T-helper 2 cell treated with Interferon-gamma antibody and Interleukin-4, amounts not matched to agents 5 μg/mL and 100 μg/mL, for 36 hours (primary cell): ENCODE measurements at regions not wholly inside any gene's neighbourhood (a gene's known extent, or its start where the extent isn't known, plus 50 kb on each side); places are given as distances from the start of the nearest gene placed in this dataset.

Source experiments
- DNase-seq: peaks from one replicate; pipeline ENCODE4 v3.0.0; 2021; ENCODE audit warnings: low spot score
- H3K27ac Mint-ChIP-seq: one replicate; pipeline ENCODE4 v1.8.0; 2021; ENCODE audit warnings: mild to moderate bottlenecking, mixed read lengths
- H3K27me3 Mint-ChIP-seq: one replicate; pipeline ENCODE4 v1.8.0; 2021; ENCODE audit warnings: low read depth, mixed read lengths
- H3K36me3 Mint-ChIP-seq: one replicate; pipeline ENCODE4 v1.8.0; 2021; ENCODE audit warnings: low read depth, mixed read lengths
- H3K4me1 Mint-ChIP-seq: one replicate; pipeline ENCODE4 v1.8.0; 2021; ENCODE audit warnings: low read depth, mixed read lengths
- H3K4me3 Mint-ChIP-seq: one replicate; pipeline ENCODE4 v1.8.0; 2022; ENCODE audit warnings: mild to moderate bottlenecking, moderate library complexity, mixed read lengths
- H3K9me3 Mint-ChIP-seq: one replicate; pipeline ENCODE4 v1.8.0; 2021; ENCODE audit warnings: mixed read lengths

DNA sequence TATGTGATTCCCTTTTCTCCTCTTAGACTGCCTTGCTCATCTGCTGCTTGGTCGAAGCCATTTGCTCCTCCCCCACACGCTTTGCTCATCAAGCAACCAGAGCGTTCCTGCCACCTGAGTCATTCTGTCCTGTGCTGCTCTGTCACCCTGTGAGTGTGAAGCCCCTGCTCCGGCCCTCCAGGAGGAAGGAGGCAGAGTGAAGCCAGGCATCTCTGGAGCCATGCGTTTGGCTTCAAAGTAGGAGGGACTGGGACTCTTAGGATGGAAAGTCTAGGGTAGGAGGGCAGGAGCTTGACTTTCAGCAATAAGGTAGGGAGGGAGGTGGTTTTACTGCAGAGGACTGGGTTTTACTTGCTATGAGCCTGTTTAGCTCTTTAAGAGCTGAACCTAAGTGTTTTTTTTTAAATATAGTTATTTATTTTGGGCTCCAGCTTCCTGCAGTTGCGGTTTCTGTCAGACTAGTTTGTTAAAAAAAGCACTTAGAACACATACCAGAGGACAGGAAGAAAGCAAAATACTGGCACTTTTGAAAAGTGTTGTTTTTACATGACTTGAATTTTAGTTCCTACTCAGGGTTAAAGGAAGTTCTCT is 63.6 kb downstream of the SPINK2 start:
- Mint-ChIP-seq H3K4me3 (peak overlapping the region; percentile 87), H3K9me3 (no peaks in the 10 kb centered on the region), H3K27me3 (peaks cover 2% of the 10 kb centered on the region), H3K36me3 (no peaks in the 10 kb centered on the region), H3K4me1 (peaks cover 43% of the 10 kb centered on the region), H3K27ac (peak overlapping the region; percentile 99)
- peak; percentile 83 for DNase-seq

DNA sequence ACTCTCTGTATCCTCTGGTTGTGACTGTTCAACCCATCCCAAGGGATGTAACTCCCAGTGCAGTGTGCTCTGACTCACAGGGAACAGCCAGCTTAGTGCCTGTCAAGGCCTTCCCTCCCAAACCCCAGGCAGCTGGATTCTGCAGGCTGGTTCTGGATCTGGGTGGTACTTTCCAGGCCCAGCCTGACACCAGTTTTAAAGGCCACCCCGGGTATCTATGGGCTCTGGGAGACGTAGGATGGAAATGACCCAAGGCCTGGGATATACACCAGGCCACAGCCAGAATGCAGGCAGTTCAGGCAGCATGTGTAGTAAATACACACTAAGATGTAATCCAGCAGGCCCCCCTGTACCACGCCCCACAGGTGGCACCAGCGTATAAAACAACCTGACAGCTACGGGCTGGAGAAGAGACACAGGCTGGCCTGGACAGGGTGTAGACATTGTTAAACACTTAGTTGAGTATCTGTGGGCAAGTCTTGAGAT is 64.2 kb downstream of the SPINK2 start:
- DNase-seq = peak; percentile 6
- Mint-ChIP-seq H3K36me3 (no peaks in the 10 kb centered on the region), H3K9me3 (no peaks in the 10 kb centered on the region), H3K27ac (peak overlapping the region; percentile 99), H3K4me3 (peak overlapping the region; percentile 87), H3K4me1 (peaks cover 43% of the 10 kb centered on the region), H3K27me3 (peaks cover 1% of the 10 kb centered on the region)

DNA sequence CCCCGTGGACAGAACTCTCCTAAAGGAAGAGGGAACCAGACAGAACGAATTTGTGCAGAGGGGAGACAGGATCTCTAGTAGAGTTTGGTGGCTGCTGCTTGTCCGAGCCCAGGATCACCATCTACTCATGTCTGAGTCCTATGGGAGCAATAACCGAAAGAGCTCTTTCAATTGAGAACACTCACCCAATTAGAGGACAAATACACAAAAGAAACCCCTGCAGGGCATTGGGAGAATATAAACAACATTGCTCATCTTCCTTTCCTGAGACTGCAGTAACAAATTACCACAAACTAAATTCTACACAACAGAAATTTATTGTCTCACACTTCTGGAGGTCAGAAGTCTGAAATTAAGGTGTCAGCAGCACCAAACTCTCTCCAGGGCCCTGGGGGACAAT is 65.6 kb downstream of the SPINK2 start:
- H3K27ac Mint-ChIP-seq = peak overlapping the region; percentile 4
- peaks cover 41% of the 10 kb centered on the region for H3K4me1 Mint-ChIP-seq

DNA sequence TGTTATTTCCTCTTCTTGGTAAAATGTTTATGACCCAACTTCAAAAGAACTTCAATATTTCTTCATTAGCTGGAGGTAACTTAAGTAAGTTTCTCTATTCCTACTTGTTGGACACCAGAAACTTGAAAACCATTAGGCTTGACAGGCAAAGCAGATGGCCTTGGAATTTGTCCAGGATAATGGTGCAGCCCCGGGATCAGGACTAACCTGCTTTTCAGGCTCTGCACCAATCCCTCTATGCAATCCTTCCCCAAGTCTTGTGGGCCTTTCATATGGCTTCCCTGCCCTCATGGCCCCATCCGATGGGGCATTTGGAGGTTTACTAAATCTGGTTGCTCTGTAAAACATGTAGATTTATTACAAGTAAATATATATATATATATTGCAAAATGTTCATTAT is 68.5 kb downstream of the SPINK2 start:
- peaks cover 3% of the 10 kb centered on the region for H3K27me3 Mint-ChIP-seq
- peaks cover 7% of the 10 kb centered on the region for H3K36me3 Mint-ChIP-seq
- H3K4me3 Mint-ChIP-seq = no peak overlapping the region
- DNase-seq = no peak
- peaks cover 14% of the 10 kb centered on the region for H3K9me3 Mint-ChIP-seq
- no peak overlapping the region for H3K27ac Mint-ChIP-seq
- H3K4me1 Mint-ChIP-seq = peaks cover 25% of the 10 kb centered on the region

More for the DNA sequence above, 65.6 kb downstream of the SPINK2 start:
- DNase-seq = no peak
- H3K36me3 Mint-ChIP-seq = peaks cover 4% of the 10 kb centered on the region
- peaks cover 3% of the 10 kb centered on the region for H3K27me3 Mint-ChIP-seq
- H3K4me3 Mint-ChIP-seq = no peak overlapping the region
- H3K9me3 Mint-ChIP-seq = peaks cover 7% of the 10 kb centered on the region

DNA sequence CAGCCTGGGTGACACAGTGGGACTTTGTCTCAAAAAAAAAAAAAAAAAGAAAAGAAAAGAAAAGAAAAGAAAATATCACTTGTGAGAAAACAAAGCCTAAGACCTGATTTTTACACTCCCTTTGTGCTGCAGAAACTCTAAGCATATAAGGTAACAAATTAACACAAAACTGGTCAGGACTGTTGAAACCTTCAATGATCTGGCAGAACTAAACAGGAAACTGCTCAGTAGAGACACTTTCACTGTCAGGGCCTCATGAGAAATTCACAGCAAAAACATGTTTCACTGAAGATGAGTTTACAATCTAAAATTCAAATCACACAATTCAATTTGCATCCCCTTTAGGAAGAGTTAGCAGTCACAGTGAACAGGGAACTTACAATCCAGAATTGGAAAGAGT is 69.1 kb upstream of the HOPX start:
- Mint-ChIP-seq H3K9me3 (peaks cover 14% of the 10 kb centered on the region), H3K27ac (no peak overlapping the region)

DNA sequence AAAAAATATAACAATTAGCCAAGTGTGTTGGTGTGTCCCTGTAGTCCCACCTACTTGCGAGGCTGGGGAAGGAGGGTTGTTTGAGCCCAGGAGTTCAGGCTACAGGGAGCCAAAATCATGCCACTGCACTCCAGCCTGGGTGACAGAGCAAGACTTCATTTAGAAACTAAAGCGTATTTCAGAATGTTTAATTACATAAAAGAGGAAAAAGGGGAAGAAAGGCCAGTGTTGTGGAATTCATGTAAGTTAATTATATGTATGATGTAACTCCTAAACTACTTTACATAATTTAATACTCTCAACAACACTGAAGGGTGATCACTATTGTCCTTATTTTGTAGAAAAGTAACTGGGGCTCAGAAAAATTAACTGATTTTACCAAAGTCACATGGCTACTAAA is 67.2 kb upstream of the HOPX start:
- peaks cover 5% of the 10 kb centered on the region for H3K4me1 Mint-ChIP-seq
- H3K9me3 Mint-ChIP-seq = peaks cover 14% of the 10 kb centered on the region
- no peak overlapping the region for H3K27ac Mint-ChIP-seq
- peaks cover 3% of the 10 kb centered on the region for H3K27me3 Mint-ChIP-seq
- H3K4me3 Mint-ChIP-seq = no peak overlapping the region
- peaks cover 7% of the 10 kb centered on the region for H3K36me3 Mint-ChIP-seq
- no peak for DNase-seq

More for the DNA sequence above, 69.1 kb upstream of the HOPX start:
- no peak overlapping the region for H3K4me3 Mint-ChIP-seq
- no peak for DNase-seq
- H3K36me3 Mint-ChIP-seq = peaks cover 7% of the 10 kb centered on the region
- peaks cover 1% of the 10 kb centered on the region for H3K4me1 Mint-ChIP-seq
- H3K27me3 Mint-ChIP-seq = peaks cover 3% of the 10 kb centered on the region

DNA sequence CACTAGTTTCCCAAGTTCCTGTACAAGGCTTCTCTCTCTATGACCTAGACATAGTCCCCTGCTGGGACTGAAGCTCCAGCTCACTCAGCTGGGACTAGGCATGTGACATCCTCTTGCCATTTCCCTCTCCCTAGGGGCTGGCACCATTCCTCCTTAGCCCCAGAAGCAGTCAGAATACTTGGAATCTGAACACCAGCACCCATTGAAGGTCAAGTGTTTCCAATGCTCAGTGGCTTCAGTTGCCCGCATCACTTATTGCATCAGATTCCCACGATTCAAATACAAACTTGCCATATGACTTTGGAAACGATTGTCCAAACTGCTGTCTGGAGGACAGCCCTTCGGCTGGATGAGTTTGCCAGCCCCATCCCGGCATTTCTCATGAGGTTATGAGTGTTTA is 65.5 kb upstream of the HOPX start:
- Mint-ChIP-seq H3K9me3 (peaks cover 13% of the 10 kb centered on the region), H3K4me3 (no peak overlapping the region), H3K4me1 (peaks cover 5% of the 10 kb centered on the region), H3K27me3 (peaks cover 2% of the 10 kb centered on the region), H3K27ac (no peak overlapping the region), H3K36me3 (peaks cover 6% of the 10 kb centered on the region)
- no peak for DNase-seq

DNA sequence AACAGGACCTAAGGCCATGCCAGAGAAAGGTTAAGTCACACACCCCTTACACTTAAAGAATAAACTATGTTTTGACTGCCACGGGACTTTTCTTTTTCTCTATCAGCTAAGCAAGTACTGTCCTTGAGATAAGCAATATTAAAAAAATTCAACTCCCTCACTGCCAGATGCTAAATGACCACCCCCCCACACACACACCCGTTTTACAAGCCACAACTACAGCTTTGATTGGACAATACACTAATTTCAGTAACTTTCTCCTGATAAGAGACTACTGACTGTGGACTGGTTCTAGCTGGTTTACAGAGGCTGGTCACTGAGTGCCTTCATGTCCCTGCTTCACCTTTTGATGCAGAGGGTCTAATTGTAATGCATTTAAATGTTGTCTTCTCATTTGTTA is 63.9 kb upstream of the HOPX start:
- no peak overlapping the region for H3K4me3 Mint-ChIP-seq
- no peaks in the 10 kb centered on the region for H3K27me3 Mint-ChIP-seq
- H3K9me3 Mint-ChIP-seq = no peaks in the 10 kb centered on the region
- no peak for DNase-seq
- H3K36me3 Mint-ChIP-seq = no peaks in the 10 kb centered on the region
- no peak overlapping the region for H3K27ac Mint-ChIP-seq
- H3K4me1 Mint-ChIP-seq = peaks cover 4% of the 10 kb centered on the region

DNA sequence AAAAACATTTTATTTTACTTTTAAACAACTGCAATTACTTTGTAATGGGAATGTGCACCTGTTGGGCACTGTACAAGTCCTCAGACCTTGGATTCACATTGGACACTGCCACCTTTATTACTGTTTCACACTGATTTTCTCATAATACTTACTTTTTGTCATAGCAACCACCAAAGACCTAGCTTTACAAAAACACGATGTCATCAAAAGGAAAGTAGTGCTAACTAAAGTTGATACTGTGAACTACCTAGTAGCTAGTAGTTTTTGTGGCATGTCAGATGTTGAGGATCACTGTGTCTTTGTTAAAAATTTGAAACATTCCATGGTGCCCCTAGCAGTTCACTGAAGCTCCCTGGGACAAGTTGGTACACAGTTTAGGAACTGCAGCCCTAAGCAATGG is 62.9 kb upstream of the HOPX start:
- Mint-ChIP-seq H3K4me1 (peaks cover 4% of the 10 kb centered on the region), H3K27ac (no peak overlapping the region), H3K9me3 (no peaks in the 10 kb centered on the region), H3K4me3 (no peak overlapping the region), H3K27me3 (peaks cover 2% of the 10 kb centered on the region), H3K36me3 (no peaks in the 10 kb centered on the region)
- no peak for DNase-seq

DNA sequence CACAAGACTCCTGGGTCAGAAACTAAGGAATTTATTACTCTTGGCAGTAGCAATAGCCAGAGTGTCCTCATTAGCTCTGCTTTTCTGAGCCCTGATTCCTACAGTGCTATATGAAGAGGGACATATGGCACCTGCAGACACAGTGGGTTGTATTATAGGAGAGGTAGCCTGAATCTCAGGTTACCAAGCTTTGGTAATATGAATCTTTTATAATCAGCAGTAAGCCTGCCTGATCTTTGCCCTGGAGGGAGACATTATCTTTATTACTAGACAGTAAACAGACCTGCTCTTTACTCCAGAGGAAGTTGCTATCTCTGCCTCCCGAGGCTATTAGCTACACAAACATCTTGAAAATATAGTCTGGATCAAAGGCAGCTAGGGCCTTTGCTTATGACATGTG is 62.5 kb upstream of the HOPX start:
- Mint-ChIP-seq H3K4me3 (no peak overlapping the region), H3K27me3 (peaks cover 2% of the 10 kb centered on the region), H3K9me3 (no peaks in the 10 kb centered on the region), H3K36me3 (no peaks in the 10 kb centered on the region), H3K27ac (no peak overlapping the region), H3K4me1 (peaks cover 6% of the 10 kb centered on the region)
- DNase-seq = no peak

DNA sequence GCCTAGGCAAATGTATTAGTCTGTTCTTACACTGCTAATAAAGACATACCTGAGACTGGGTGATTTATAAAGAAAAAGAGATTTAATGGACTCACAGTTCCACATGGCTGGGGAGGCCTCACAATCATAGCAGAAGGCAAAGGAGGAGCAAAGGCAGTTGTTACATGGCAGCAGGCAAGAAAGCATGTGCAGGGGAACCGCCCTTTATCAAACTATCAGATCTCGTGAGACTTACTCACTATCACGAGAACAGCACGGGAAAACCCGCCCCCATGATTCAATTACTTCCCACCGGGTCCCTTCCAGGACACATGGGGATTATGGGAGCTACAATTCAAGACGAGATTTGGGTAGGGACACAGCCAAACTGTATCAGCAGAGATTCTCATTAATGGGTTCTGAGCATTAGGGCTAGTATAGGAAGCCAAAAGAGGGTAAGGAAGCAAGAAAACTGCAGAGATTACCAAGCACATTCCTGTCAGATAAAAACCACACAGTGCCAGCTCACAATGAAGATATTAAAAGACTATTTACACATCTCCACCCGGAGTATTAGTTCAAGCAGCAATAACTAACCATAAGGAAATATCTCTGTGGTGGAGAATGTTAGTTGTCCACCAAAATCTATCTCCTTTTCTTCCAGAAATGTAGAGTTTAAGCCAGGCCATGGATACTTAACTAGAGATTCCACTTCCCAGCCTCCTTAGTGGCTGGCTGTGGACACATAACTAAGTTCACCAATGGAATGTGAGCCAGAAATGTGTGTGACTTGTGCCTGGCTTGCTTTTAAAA is 61.2 kb upstream of the HOPX start:
- no peak for DNase-seq
- no peaks in the 10 kb centered on the region for H3K9me3 Mint-ChIP-seq

DNA sequence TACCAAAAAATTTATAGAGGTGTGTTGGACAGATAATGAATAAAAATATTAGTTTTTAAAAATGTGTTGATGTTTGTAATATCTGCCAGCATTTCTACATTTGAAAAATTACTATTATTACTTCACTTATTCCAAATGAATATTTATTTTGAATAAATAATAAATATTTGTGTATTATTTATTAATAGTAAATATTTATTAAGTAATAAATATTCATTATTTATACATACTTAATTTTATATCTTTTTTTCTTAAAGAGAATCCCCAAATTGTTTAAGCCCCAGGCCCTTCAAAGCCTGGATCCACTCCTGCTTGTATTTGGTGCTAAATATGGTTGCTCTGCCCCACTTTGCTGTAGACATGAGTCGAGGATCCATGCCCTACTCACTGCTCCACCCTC is 60.5 kb upstream of the HOPX start:
- no peak for DNase-seq
- H3K4me3 Mint-ChIP-seq = no peak overlapping the region
- peaks cover 6% of the 10 kb centered on the region for H3K4me1 Mint-ChIP-seq
- no peaks in the 10 kb centered on the region for H3K36me3 Mint-ChIP-seq
- H3K27ac Mint-ChIP-seq = no peak overlapping the region
- H3K27me3 Mint-ChIP-seq = peaks cover 5% of the 10 kb centered on the region
- H3K9me3 Mint-ChIP-seq = no peaks in the 10 kb centered on the region

More for the DNA sequence above, 61.2 kb upstream of the HOPX start:
- Mint-ChIP-seq H3K4me3 (no peak overlapping the region), H3K4me1 (peaks cover 6% of the 10 kb centered on the region), H3K36me3 (no peaks in the 10 kb centered on the region), H3K27me3 (peaks cover 5% of the 10 kb centered on the region), H3K27ac (no peak overlapping the region)

DNA sequence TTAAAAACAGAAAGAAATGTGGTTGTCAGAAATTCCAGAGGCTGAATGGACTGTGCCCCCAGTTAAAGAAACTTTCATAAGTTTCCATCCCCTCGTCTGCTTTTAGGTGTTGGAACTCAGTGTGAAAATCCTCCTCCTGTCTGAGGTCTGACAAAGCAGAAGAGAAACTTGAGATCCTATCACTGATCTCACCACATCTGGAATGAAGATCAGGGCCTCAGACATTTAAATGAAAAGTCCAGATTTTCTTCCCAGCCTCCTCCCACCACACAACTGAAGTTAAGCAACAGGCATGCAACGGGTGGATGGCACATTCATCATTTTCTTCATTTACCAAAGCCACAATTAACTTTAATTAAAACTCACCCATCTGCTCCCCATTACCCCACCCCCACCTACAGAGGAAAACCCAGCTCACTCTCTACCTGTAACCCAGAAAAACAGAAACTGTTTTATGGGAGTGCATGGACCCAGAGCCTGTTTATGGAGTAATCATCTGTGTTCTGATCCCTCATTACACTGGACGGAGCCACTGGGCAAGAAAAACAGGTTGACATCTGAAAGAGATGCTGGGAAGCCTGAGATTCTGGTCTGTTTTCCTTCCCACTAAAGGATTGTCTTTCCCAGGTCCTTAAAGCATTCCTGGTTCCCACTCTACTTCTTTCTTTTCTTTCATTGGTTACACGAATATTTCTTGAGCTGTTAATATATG is 58.1 kb upstream of the HOPX start:
- Mint-ChIP-seq H3K9me3 (no peaks in the 10 kb centered on the region), H3K4me3 (no peak overlapping the region), H3K27ac (no peak overlapping the region), H3K4me1 (peaks cover 5% of the 10 kb centered on the region), H3K36me3 (no peaks in the 10 kb centered on the region), H3K27me3 (peaks cover 7% of the 10 kb centered on the region)
- DNase-seq = no peak

DNA sequence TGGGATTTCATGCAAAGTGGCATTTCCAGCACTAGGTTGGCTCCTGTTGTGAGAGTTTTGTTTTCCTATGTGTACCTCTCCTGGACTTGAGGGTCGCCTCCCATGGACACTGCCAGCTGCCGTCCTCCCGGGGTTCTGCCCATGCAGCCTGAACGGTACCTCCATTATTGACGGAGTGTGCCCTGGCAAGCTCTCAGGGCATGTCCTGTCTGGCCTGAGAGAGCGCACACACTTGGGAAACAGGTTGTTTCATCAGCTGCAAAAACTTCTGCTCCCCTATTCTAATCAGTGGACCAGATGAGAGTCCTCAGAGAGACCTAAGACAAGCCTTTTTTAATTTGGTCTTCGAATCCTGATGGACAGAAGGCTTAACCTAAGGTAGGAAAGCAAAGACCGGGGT is 56.6 kb upstream of the HOPX start:
- no peak for DNase-seq
- Mint-ChIP-seq H3K9me3 (no peaks in the 10 kb centered on the region), H3K4me1 (peaks cover 2% of the 10 kb centered on the region), H3K27ac (no peak overlapping the region), H3K4me3 (no peak overlapping the region), H3K27me3 (peaks cover 14% of the 10 kb centered on the region), H3K36me3 (no peaks in the 10 kb centered on the region)
